ENCODE measurements at regions not wholly inside any gene's neighbourhood (a gene's known extent, or its start where the extent isn't known, plus 50 kb on each side); places are given as distances from the start of the nearest gene placed in this dataset.
"Not testable (repeated sequence)": the region's sequence is repeated elsewhere in the genome, so short reads cannot be mapped to it uniquely, and the experiment has no call there.

GRCh38 chr16:88165040-88165544, 213.9 kb downstream of the BANP start:
- H3K9me3 ChIP-seq (replicated peaks in 1 of 3); H3K4me1 ChIP-seq (replicated peaks in 1 of 2); H3K4me3 ChIP-seq; H3K36me3 ChIP-seq (replicated peaks in 1 of 2); H3K27me3 ChIP-seq; H3K27ac ChIP-seq; intact Hi-C loops (cut with DNase I): not testable (repeated sequence)
- WGBS, 4 donors, result 75 to 87% (median 84%) methylated on average over 1 to 9 of the region's 9 CpGs
- peak in 2 of 7 donors; percentile 8 to 30 for DNase-seq

- WGBS, 4 donors, result 83 to 95% (median 88%) methylated on average over 15 of the region's 15 CpGs
- DNase-seq, result peak in 2 of 7 donors; percentile 5 to 41
Measured at GRCh38 chr16:88165683-88166082, 214.4 kb downstream of the BANP start.

GRCh38 chr16:88166209-88166773, 215.1 kb downstream of the BANP start:
- H3K27me3 ChIP-seq; H3K27ac ChIP-seq; H3K4me3 ChIP-seq; intact Hi-C loops (cut with DNase I); H3K9me3 ChIP-seq (replicated peaks in 1 of 3); H3K4me1 ChIP-seq (replicated peaks in 1 of 2); H3K36me3 ChIP-seq (replicated peaks in 1 of 2): not testable (repeated sequence)
- peak in 2 of 7 donors; percentile 13 to 50 for DNase-seq
- WGBS, 4 donors, result 58 to 75% (median 69%) methylated on average over 13 to 16 of the region's 16 CpGs

More at GRCh38 chr16:88165683-88166082, 214.4 kb downstream of the BANP start:
- intact Hi-C loops (cut with DNase I); H3K36me3 ChIP-seq (replicated peaks in 1 of 2); H3K27me3 ChIP-seq; H3K9me3 ChIP-seq (replicated peaks in 1 of 3); H3K4me3 ChIP-seq; H3K4me1 ChIP-seq (replicated peaks in 1 of 2); H3K27ac ChIP-seq: not testable (repeated sequence)

GRCh38 chr16:88167798-88168556, 214.8 kb upstream of the ZNF469 start:
- DNase-seq, result peak in 2 of 7 donors; percentile 24 to 52
- intact Hi-C loops (cut with DNase I); H3K27me3 ChIP-seq; H3K27ac ChIP-seq; H3K4me3 ChIP-seq; H3K9me3 ChIP-seq (replicated peaks in 1 of 3); H3K36me3 ChIP-seq (replicated peaks in 1 of 2); H3K4me1 ChIP-seq (replicated peaks in 1 of 2): not testable (repeated sequence)
- 46 to 62% (median 55%) methylated on average over 18 to 22 of the region's 22 CpGs for WGBS, 4 donors

GRCh38 chr16:88168557-88168949, 214.2 kb upstream of the ZNF469 start:
- H3K27me3 ChIP-seq; H3K4me3 ChIP-seq; H3K27ac ChIP-seq; H3K9me3 ChIP-seq (replicated peaks in 1 of 3); intact Hi-C loops (cut with DNase I); H3K36me3 ChIP-seq (replicated peaks in 1 of 2); H3K4me1 ChIP-seq (replicated peaks in 1 of 2): not testable (repeated sequence)
- whole genome bisulfite sequencing, 4 donors, result 38 to 59% (median 49%) methylated on average over 5 to 6 of the region's 6 CpGs
- DNase-seq, result peak in 2 of 7 donors; percentile 15 to 58

GRCh38 chr16:88169136-88169830, 213.5 kb upstream of the ZNF469 start:
- H3K4me1 ChIP-seq (replicated peaks in 1 of 2); H3K4me3 ChIP-seq; H3K9me3 ChIP-seq (replicated peaks in 1 of 3); H3K27ac ChIP-seq; H3K27me3 ChIP-seq; H3K36me3 ChIP-seq (replicated peaks in 1 of 2); intact Hi-C loops (cut with DNase I): not testable (repeated sequence)
- 77 to 92% (median 87%) methylated on average over 19 to 26 of the region's 26 CpGs for WGBS, 4 donors
- peak in 1 of 7 donors; percentile 41 for DNase-seq

- H3K36me3 ChIP-seq (replicated peaks in 1 of 2); H3K9me3 ChIP-seq (replicated peaks in 1 of 3); H3K27ac ChIP-seq; H3K4me3 ChIP-seq; H3K27me3 ChIP-seq; intact Hi-C loops (cut with DNase I); H3K4me1 ChIP-seq (replicated peaks in 1 of 2): not testable (repeated sequence)
- 85 to 98% (median 91%) methylated on average over 5 to 8 of the region's 8 CpGs for WGBS, 4 donors
- DNase-seq, result peak in 1 of 7 donors; percentile 41
Measured at GRCh38 chr16:88169831-88170165, 213.0 kb upstream of the ZNF469 start.

All from adrenal gland (tissue), 9 donors.